22Rv1 (cell line): ENCODE measurements at regions not wholly inside any gene's neighbourhood (a gene's known extent, or its start where the extent isn't known, plus 50 kb on each side); places are given as distances from the start of the nearest gene placed in this dataset.
"Not testable (repeated sequence)": the region's sequence is repeated elsewhere in the genome, so short reads cannot be mapped to it uniquely, and the experiment has no call there.

Experiments used
- H3K27ac ChIP-seq: fragments of 450-650 bp; 2 replicates; pipeline ENCODE4 v1.5.1; 2017

- not testable (repeated sequence) for H3K27ac ChIP-seq
Observed at GRCh38 chr16:33824736-33825135, 365.3 kb downstream of the TP53TG3F start.

- H3K27ac ChIP-seq: not testable (repeated sequence)
Observed at GRCh38 chr16:33827522-33827921, 368.1 kb downstream of the TP53TG3F start.

GRCh38 chr16:33839157-33839556 is 379.7 kb downstream of the TP53TG3F start:
- not testable (repeated sequence) for H3K27ac ChIP-seq

GRCh38 chr16:33844533-33844932 is 385.1 kb downstream of the TP53TG3F start:
- not testable (repeated sequence) for H3K27ac ChIP-seq
